CD14-positive monocyte (primary cell): ENCODE measurements at regions not wholly inside any gene's neighbourhood (a gene's known extent, or its start where the extent isn't known, plus 50 kb on each side); places are given as distances from the start of the nearest gene placed in this dataset.

Experiments
- DNase-seq, 3 donors: peaks; one replicate each; pipeline ENCODE4 v3.0.0-alpha.2; 2011 to 2022
- H2AFZ ChIP-seq: 2 replicates; pipeline ENCODE4 v1.6.0; 2012; ENCODE audit warnings: mild to moderate bottlenecking, low read depth, low read length, inconsistent platforms; ENCODE audit not compliant: insufficient read depth, poor library complexity, severe bottlenecking
- H3K27ac ChIP-seq, 2 donors: 1 replicate in 1 of 2; 2 replicates in 1 of 2; pipeline ENCODE4 v1.5.1; 2012 to 2013; ENCODE audit warnings: low read length in 2 of 2, control low read depth in 1 of 2, inconsistent platforms in 1 of 2, low read depth in 1 of 2, mild to moderate bottlenecking in 1 of 2
- H3K27me3 ChIP-seq, 2 donors: one replicate each; pipeline versions ENCODE4 v1.6.0 to v1.6.1; 2011 to 2013; ENCODE audit warnings: low read length in 2 of 2; ENCODE audit not compliant: control insufficient read depth in 2 of 2, insufficient read depth in 2 of 2
- H3K36me3 ChIP-seq, 2 donors: replicated peaks in 1 of 2; 1 replicate in 1 of 2; 2 replicates in 1 of 2; pipeline versions ENCODE4 v1.5.1 to v1.6.1; 2012 to 2013; ENCODE audit warnings: low read length in 2 of 2, control low read depth in 1 of 2, inconsistent platforms in 1 of 2, mild to moderate bottlenecking in 1 of 2; ENCODE audit not compliant: insufficient read depth in 2 of 2, control insufficient read depth in 1 of 2
- H3K4me1 ChIP-seq, 2 donors: 1 replicate in 1 of 2; 2 replicates in 1 of 2; pipeline versions ENCODE4 v1.5.1 to v1.6.1; 2012 to 2013; ENCODE audit warnings: low read length in 2 of 2, control low read depth in 1 of 2, inconsistent platforms in 1 of 2, mild to moderate bottlenecking in 1 of 2, moderate library complexity in 1 of 2; ENCODE audit not compliant: insufficient read depth in 2 of 2, control insufficient read depth in 1 of 2
- H3K4me2 ChIP-seq: replicated peaks from 2 replicates; pipeline ENCODE3; 2012; ENCODE audit warnings: low read length, moderate library complexity, mild to moderate bottlenecking; ENCODE audit not compliant: poor library complexity, severe bottlenecking; ENCODE audit errors: extremely low read depth
- H3K4me3 ChIP-seq, 3 experiments: fragments of 200-600 bp in 1 of 3; sonication (generic) in 1 of 3; replicated peaks in 1 of 3; 1 replicate in 2 of 3; 2 replicates in 1 of 3; pipeline ENCODE4 v1.5.1; 2011 to 2013; ENCODE audit warnings: low read length in 3 of 3, mild to moderate bottlenecking in 3 of 3, control low read depth in 2 of 3, low read depth in 2 of 3, inconsistent platforms in 1 of 3, moderate library complexity in 1 of 3
- H3K79me2 ChIP-seq: 2 replicates; pipeline ENCODE4 v1.6.0; 2012; ENCODE audit warnings: mild to moderate bottlenecking, control low read depth, inconsistent platforms, low read length, moderate library complexity; ENCODE audit not compliant: insufficient read depth
- H3K9ac ChIP-seq: 2 replicates; pipeline ENCODE4 v1.6.0; 2017; ENCODE audit warnings: low read length, mild to moderate bottlenecking; ENCODE audit not compliant: insufficient read depth, poor library complexity, severe bottlenecking
- H3K9me3 ChIP-seq, 2 donors: replicated peaks in 1 of 2; 1 replicate in 1 of 2; 2 replicates in 1 of 2; pipeline versions ENCODE4 v1.5.1 to v1.6.1; 2012 to 2013; ENCODE audit warnings: low read length in 2 of 2, control low read depth in 1 of 2; ENCODE audit not compliant: control insufficient read depth in 1 of 2, insufficient read depth in 1 of 2
- H4K20me1 ChIP-seq: 2 replicates; pipeline ENCODE4 v1.6.0; 2012; ENCODE audit warnings: mild to moderate bottlenecking, low read length, control low read depth, moderate library complexity; ENCODE audit not compliant: insufficient read depth
- H3K27ac Mint-ChIP-seq, 7 donors: one replicate each; pipeline ENCODE4 v1.8.0; 2020; ENCODE audit warnings: mild to moderate bottlenecking in 7 of 7, mixed read lengths in 7 of 7, moderate library complexity in 6 of 7, inconsistent platforms in 2 of 7
- H3K27me3 Mint-ChIP-seq, 3 donors: one replicate each; pipeline ENCODE4 v1.8.0; 2021 to 2022; ENCODE audit warnings: low read depth in 3 of 3, mild to moderate bottlenecking in 3 of 3, mixed read lengths in 3 of 3, moderate library complexity in 3 of 3, inconsistent platforms in 1 of 3
- H3K36me3 Mint-ChIP-seq, 2 donors: one replicate each; pipeline ENCODE4 v1.8.0; 2020; ENCODE audit warnings: mixed read lengths in 2 of 2, inconsistent platforms in 1 of 2, mild to moderate bottlenecking in 1 of 2
- H3K4me1 Mint-ChIP-seq: one replicate; pipeline ENCODE4 v1.8.0; 2020; ENCODE audit warnings: mild to moderate bottlenecking, mixed read lengths
- H3K4me3 Mint-ChIP-seq, 2 donors: one replicate each; pipeline ENCODE4 v1.8.0; 2020; ENCODE audit warnings: mild to moderate bottlenecking in 2 of 2, mixed read lengths in 2 of 2, moderate library complexity in 1 of 2
- H3K9me3 Mint-ChIP-seq, 7 donors: one replicate each; pipeline ENCODE4 v1.8.0; 2020 to 2022; ENCODE audit warnings: mixed read lengths in 7 of 7, mild to moderate bottlenecking in 6 of 7, moderate library complexity in 6 of 7, inconsistent platforms in 2 of 7
- CTCF ChIP-seq: fragments of 200-600 bp; IDR thresholded peaks from one replicate; pipeline ENCODE4 v1.8.0; 2022; ENCODE audit warnings: antibody characterized with exemption, mild to moderate bottlenecking
- WGBS: methylation state at CpG from one replicate; pipeline ENCODE4 v1.1.5; 2013; ENCODE audit warnings: missing lambda C conversion rate; ENCODE audit not compliant: insufficient coverage; 5-methylcytosine and 5-hydroxymethylcytosine counted together
- intact Hi-C, 2 donors: fragments of 100-400 bp; cut with micrococcal nuclease; formaldehyde crosslinking; loops; one replicate each; pipeline versions ENCODE4 v1.15.0 to v1.15.1; 2023

- Histone ChIP-seq H3K27ac (no peak overlapping the region), H3K4me2 (no peak overlapping the region), H3K36me3 (no peaks in the 10 kb centered on the region), H3K4me3 (no peak overlapping the region), H2AFZ (no peak overlapping the region), H4K20me1 (no peaks in the 10 kb centered on the region), H3K4me1 (no peaks in the 10 kb centered on the region), H3K9me3 (peaks cover 0 to 2% of the 10 kb centered on the region in 2 donors), H3K9ac (no peak overlapping the region), H3K79me2 (no peaks in the 10 kb centered on the region), H3K27me3 (no peaks in the 10 kb centered on the region)
- Mint-ChIP-seq H3K36me3 (no peaks in the 10 kb centered on the region), H3K27me3 (peaks cover 0 to 1% (median 0%) of the 10 kb centered on the region in 3 donors), H3K27ac (no peak overlapping the region), H3K9me3 (peaks cover 0 to 9% (median 4%) of the 10 kb centered on the region in 7 donors), H3K4me1 (no peaks in the 10 kb centered on the region), H3K4me3 (no peak overlapping the region)
- DNase-seq, result no peak
- TF ChIP-seq CTCF, result no peak
- no CpG with 5 or more reads among the region's 4 CpGs for WGBS
- intact Hi-C loops, result no loop called here
These were observed 1095.7 kb upstream of the ZEB2 start for GRCh38 chr2:145615626-145616025.

- no peak overlapping the region for H2AFZ ChIP-seq
- Mint-ChIP-seq H3K9me3 (peaks cover 0 to 5% (median 0%) of the 10 kb centered on the region in 7 donors), H3K36me3 (no peaks in the 10 kb centered on the region), H3K4me1 (no peaks in the 10 kb centered on the region), H3K27ac (no peak overlapping the region), H3K27me3 (no peaks in the 10 kb centered on the region), H3K4me3 (no peak overlapping the region)
- no peak overlapping the region for H3K27ac ChIP-seq
- intact Hi-C loops, result no loop called here
- WGBS, result no CpG with 5 or more reads among the region's 3 CpGs
- no peaks in the 10 kb centered on the region for H3K4me1 ChIP-seq
- H3K79me2 ChIP-seq, result no peaks in the 10 kb centered on the region
- H3K4me3 ChIP-seq, result no peak overlapping the region
- no peaks in the 10 kb centered on the region for H3K36me3 ChIP-seq
- no peak overlapping the region for H3K4me2 ChIP-seq
- TF ChIP-seq CTCF, result no peak
- DNase-seq, result no peak
- H3K9me3 ChIP-seq, result no peaks in the 10 kb centered on the region
- no peak overlapping the region for H3K9ac ChIP-seq
- no peaks in the 10 kb centered on the region for H4K20me1 ChIP-seq
- no peaks in the 10 kb centered on the region for H3K27me3 ChIP-seq
These were observed 1090.0 kb upstream of the ZEB2 start for GRCh38 chr2:145609951-145610350.
